ENCODE measurements at regions not wholly inside any gene's neighbourhood (a gene's known extent, or its start where the extent isn't known, plus 50 kb on each side); places are given as distances from the start of the nearest gene placed in this dataset.

GRCh38 chr4:10942156-10942555 is 257.6 kb upstream of the CLNK start:
- no peak overlapping the region for H3K27ac ChIP-seq
- TF ChIP-seq, protein P1, sequence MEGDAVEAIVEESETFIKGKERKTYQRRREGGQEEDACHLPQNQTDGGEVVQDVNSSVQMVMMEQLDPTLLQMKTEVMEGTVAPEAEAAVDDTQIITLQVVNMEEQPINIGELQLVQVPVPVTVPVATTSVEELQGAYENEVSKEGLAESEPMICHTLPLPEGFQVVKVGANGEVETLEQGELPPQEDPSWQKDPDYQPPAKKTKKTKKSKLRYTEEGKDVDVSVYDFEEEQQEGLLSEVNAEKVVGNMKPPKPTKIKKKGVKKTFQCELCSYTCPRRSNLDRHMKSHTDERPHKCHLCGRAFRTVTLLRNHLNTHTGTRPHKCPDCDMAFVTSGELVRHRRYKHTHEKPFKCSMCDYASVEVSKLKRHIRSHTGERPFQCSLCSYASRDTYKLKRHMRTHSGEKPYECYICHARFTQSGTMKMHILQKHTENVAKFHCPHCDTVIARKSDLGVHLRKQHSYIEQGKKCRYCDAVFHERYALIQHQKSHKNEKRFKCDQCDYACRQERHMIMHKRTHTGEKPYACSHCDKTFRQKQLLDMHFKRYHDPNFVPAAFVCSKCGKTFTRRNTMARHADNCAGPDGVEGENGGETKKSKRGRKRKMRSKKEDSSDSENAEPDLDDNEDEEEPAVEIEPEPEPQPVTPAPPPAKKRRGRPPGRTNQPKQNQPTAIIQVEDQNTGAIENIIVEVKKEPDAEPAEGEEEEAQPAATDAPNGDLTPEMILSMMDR (conservative IDR thresholded peaks at IDR 0.05) = no peak

DNA sequence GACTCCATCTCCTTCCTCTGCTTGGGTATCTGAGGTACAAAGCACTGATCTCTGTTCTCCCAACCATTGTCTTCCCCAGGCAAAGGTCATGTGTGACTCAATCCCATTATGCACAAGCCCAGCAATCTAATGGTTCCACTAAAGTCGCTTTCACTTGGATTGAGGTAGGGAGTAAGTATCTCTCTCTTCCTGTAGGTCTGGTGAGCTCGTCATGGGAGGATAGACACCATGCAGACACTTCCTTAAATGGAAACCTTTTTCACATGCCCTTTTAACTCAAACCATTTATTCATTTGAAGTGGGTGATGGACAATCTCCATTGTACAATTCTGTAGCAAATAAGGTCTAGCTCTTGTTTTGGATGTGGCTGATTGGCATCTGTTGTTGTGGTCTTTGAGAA is 245.2 kb upstream of the CLNK start:
- H3K27ac ChIP-seq = no peak overlapping the region
- TF ChIP-seq, protein P1 (conservative IDR thresholded peaks at IDR 0.05) = no peak

DNA sequence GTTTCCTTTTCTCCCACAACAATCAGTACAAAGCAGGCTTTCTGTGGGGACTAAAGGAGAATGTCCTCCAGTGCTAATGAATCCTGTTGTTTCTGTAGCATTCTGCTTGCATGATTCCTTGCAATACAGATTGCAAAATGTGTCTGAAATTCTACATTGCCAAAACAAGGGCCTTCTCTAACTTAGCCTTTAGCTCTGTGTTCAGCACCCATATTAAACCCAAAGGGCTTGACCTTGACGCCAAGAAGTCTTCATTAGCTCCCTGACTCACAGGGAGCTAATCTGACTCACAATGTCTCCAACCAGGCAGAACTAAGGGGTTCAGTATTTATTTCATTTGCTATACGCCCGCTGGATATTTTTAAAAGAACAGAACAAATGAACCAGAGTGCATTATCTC is 241.4 kb upstream of the CLNK start:
- TF ChIP-seq, protein P1 (conservative IDR thresholded peaks at IDR 0.05) = no peak
- no peak overlapping the region for H3K27ac ChIP-seq

DNA sequence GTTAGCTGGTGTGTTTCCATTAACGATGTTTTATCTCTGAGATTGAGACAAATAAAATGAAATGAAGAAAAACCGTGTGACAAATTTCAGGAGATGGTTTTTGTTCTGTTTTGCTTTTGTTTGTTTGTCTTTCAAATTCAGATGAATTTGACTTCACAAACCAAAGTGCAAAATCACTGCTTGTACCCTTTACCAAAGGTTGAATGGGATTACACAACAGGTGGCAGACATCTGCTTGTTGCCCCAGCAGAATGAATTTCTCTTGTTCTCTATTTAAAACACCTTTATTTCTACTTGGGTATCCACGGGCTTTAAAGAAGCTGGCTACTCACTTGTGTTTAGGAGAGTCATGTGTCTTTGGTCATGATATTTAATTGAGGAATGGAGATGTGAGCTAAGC is 239.7 kb upstream of the CLNK start:
- TF ChIP-seq, protein P1 (conservative IDR thresholded peaks at IDR 0.05) = no peak
- H3K27ac ChIP-seq = no peak overlapping the region

DNA sequence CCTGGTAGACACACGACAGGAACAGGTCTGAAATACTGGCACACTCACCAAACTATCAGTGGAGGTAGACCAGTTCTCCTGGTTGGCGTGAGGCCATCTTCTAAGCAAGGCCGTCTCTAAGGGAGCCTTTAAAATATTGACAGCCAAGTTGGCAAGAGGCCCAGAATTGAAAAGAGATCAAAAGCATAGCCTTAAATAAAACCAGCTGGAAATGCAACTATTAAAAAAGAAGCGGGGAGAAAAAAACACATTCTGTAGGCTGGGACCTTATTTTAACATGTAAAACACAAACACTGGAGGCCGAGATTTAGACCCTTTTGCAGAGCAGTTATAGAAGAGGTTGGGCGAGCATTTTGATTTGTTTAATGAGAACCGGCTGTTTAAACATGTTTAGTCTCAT is 233.0 kb upstream of the CLNK start:
- TF ChIP-seq, protein P1 (conservative IDR thresholded peaks at IDR 0.05) = no peak
- H3K27ac ChIP-seq = peak overlapping the region; percentile 59

DNA sequence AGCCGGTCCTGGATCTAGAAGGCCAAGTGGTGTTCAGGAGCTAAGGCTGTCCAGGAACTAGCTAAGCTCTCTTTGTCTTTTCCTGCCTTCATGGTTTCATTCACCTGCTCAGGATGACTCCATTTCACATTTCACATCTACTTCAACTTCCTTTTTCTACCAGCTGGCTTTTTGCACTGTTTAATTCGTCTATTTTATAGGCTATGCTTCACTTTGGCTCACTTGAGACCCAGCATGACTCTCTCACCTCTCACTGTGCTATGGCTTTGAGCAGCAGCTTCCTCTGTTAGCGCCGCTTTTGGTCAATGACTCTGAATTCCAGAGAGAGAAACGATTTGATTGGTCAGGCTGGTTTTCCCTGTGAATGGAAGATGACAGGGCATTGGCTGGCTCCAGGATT is 213.5 kb upstream of the CLNK start:
- TF ChIP-seq, protein P1 (conservative IDR thresholded peaks at IDR 0.05) = no peak
- H3K27ac ChIP-seq = no peak overlapping the region

GRCh38 chr4:10897076-10897475 is 212.5 kb upstream of the CLNK start:
- TF ChIP-seq, protein P1 (conservative IDR thresholded peaks at IDR 0.05) = no peak
- H3K27ac ChIP-seq = no peak overlapping the region

DNA sequence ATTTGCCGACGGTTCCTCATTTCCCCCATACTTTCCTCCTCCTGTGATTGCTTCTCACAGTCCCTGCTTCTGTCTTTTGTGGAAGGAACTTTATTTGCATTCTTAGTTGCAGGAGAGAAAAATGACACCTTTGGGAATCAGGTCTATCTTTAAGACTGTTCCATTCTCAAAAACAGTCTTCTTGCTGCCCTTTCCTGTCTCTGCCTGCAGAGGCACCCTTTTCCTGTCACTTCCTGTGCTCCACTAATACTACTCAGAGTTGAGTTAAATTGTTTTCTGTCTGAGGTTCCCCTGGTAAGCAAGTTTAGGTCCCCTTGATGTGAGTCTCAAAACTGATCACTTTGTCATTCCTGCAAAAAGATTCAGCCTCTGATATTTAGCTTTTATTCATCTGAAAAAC is 208.8 kb upstream of the CLNK start:
- TF ChIP-seq, protein P1 (conservative IDR thresholded peaks at IDR 0.05) = peak; percentile 59
- H3K27ac ChIP-seq = no peak overlapping the region
